ENCODE measurements at regions not wholly inside any gene's neighbourhood (a gene's known extent, or its start where the extent isn't known, plus 50 kb on each side); places are given as distances from the start of the nearest gene placed in this dataset.

- Mint-ChIP-seq H3K4me3 (no peak overlapping the region), H3K36me3 (ENCODE audit: low read depth) (no peaks in the 10 kb centered on the region), H3K27ac (no peak overlapping the region), H3K9me3 (no peaks in the 10 kb centered on the region), H3K27me3 (ENCODE audit: insufficient read depth) (peaks cover 1% of the 10 kb centered on the region), H3K4me1 (ENCODE audit: low read depth) (peaks cover 15% of the 10 kb centered on the region)
- no peak for TF ChIP-seq CTCF (IDR thresholded peaks at IDR 0.05)
- DNase-seq, result no peak
Measured at GRCh38 chr11:103550811-103551210, 441.6 kb downstream of the DYNC2H1 start.

- DNase-seq, result no peak
- H3K9me3 Mint-ChIP-seq, result no peaks in the 10 kb centered on the region
- no peak overlapping the region for H3K27ac Mint-ChIP-seq
- H3K27me3 Mint-ChIP-seq (ENCODE audit: insufficient read depth), result peaks cover 1% of the 10 kb centered on the region
- no peak for TF ChIP-seq CTCF (IDR thresholded peaks at IDR 0.05)
- H3K4me3 Mint-ChIP-seq, result no peak overlapping the region
- H3K4me1 Mint-ChIP-seq (ENCODE audit: low read depth), result peaks cover 8% of the 10 kb centered on the region; the same call in 1 of the 2 replicates
- no peaks in the 10 kb centered on the region for H3K36me3 Mint-ChIP-seq (ENCODE audit: low read depth)
Measured at GRCh38 chr11:103552086-103552485, 442.9 kb downstream of the DYNC2H1 start.

- H3K36me3 Mint-ChIP-seq (ENCODE audit: low read depth), result no peaks in the 10 kb centered on the region
- H3K9me3 Mint-ChIP-seq, result no peaks in the 10 kb centered on the region
- H3K4me3 Mint-ChIP-seq, result no peak overlapping the region
- no peaks in the 10 kb centered on the region; the same call in 1 of the 2 replicates for H3K4me1 Mint-ChIP-seq (ENCODE audit: low read depth)
- DNase-seq, result no peak
- no peaks in the 10 kb centered on the region; the same call in 1 of the 2 replicates for H3K27me3 Mint-ChIP-seq (ENCODE audit: insufficient read depth)
- no peak for TF ChIP-seq CTCF (IDR thresholded peaks at IDR 0.05)
- H3K27ac Mint-ChIP-seq, result no peak overlapping the region
Measured at GRCh38 chr11:103556171-103556570, 446.9 kb downstream of the DYNC2H1 start.

GRCh38 chr11:103566116-103566515 is 456.9 kb downstream of the DYNC2H1 start:
- Mint-ChIP-seq H3K9me3 (no peaks in the 10 kb centered on the region), H3K4me1 (ENCODE audit: low read depth) (no peaks in the 10 kb centered on the region), H3K36me3 (ENCODE audit: low read depth) (no peaks in the 10 kb centered on the region), H3K27ac (no peak overlapping the region), H3K4me3 (no peak overlapping the region), H3K27me3 (ENCODE audit: insufficient read depth) (no peaks in the 10 kb centered on the region)
- DNase-seq, result no peak
- no peak for TF ChIP-seq CTCF (IDR thresholded peaks at IDR 0.05)

GRCh38 chr11:103581760-103582159 is 454.7 kb upstream of the DDI1 start:
- Mint-ChIP-seq H3K4me1 (ENCODE audit: low read depth) (peaks cover 16% of the 10 kb centered on the region), H3K36me3 (ENCODE audit: low read depth) (no peaks in the 10 kb centered on the region), H3K9me3 (no peaks in the 10 kb centered on the region), H3K27ac (no peak overlapping the region), H3K4me3 (no peak overlapping the region), H3K27me3 (ENCODE audit: insufficient read depth) (peaks cover 6% of the 10 kb centered on the region)
- no peak for DNase-seq
- TF ChIP-seq CTCF (IDR thresholded peaks at IDR 0.05), result no peak

- Mint-ChIP-seq H3K4me3 (no peak overlapping the region), H3K9me3 (no peaks in the 10 kb centered on the region), H3K4me1 (ENCODE audit: low read depth) (peaks cover 22% of the 10 kb centered on the region), H3K36me3 (ENCODE audit: low read depth) (no peaks in the 10 kb centered on the region), H3K27ac (no peak overlapping the region), H3K27me3 (ENCODE audit: insufficient read depth) (peaks cover 6% of the 10 kb centered on the region)
- DNase-seq, result no peak
- TF ChIP-seq CTCF (IDR thresholded peaks at IDR 0.05), result no peak
Measured at GRCh38 chr11:103582351-103582909, 454.0 kb upstream of the DDI1 start.

Measured in HFFc6 (cell line).